ENCODE measurements at regions not wholly inside any gene's neighbourhood (a gene's known extent, or its start where the extent isn't known, plus 50 kb on each side); places are given as distances from the start of the nearest gene placed in this dataset.
"Not testable (repeated sequence)": the region's sequence is repeated elsewhere in the genome, so short reads cannot be mapped to it uniquely, and the experiment has no call there.

GRCh38 chr6:169918239-169918953 lies 167.0 kb downstream of the ERMARD start:
- DNase-seq: no peak

GRCh38 chr6:169917153-169917552 lies 165.7 kb downstream of the ERMARD start:
- no peak for DNase-seq

GRCh38 chr6:169915769-169916550 lies 164.5 kb downstream of the ERMARD start:
- no peak for DNase-seq

GRCh38 chr6:169913745-169914144 lies 162.3 kb downstream of the ERMARD start:
- DNase-seq: not testable (repeated sequence)

- DNase-seq: no peak
These were observed 161.7 kb downstream of the ERMARD start for GRCh38 chr6:169913096-169913638.

GRCh38 chr6:169912266-169913095 lies 161.1 kb downstream of the ERMARD start:
- DNase-seq: no peak

GRCh38 chr6:169911264-169912263 lies 160.1 kb downstream of the ERMARD start:
- DNase-seq: no peak

- no peak for DNase-seq
These were observed 157.7 kb downstream of the ERMARD start for GRCh38 chr6:169909113-169909512.

GRCh38 chr6:169908403-169908933 lies 157.0 kb downstream of the ERMARD start:
- no peak for DNase-seq

- DNase-seq: no peak
These were observed 156.1 kb downstream of the ERMARD start for GRCh38 chr6:169907419-169908115.

GRCh38 chr6:169906688-169907418 lies 155.4 kb downstream of the ERMARD start:
- DNase-seq: no peak

GRCh38 chr6:169906004-169906687 lies 154.7 kb downstream of the ERMARD start:
- no peak for DNase-seq

GRCh38 chr6:169905041-169905807 lies 153.8 kb downstream of the ERMARD start:
- DNase-seq: no peak

GRCh38 chr6:169904051-169904922 lies 152.9 kb downstream of the ERMARD start:
- DNase-seq: no peak

GRCh38 chr6:169903122-169903521 lies 151.7 kb downstream of the ERMARD start:
- no peak for DNase-seq

GRCh38 chr6:169902604-169903003 lies 151.2 kb downstream of the ERMARD start:
- DNase-seq: no peak

GRCh38 chr6:169902070-169902469 lies 150.6 kb downstream of the ERMARD start:
- DNase-seq: no peak

Measured in NCI-H446 treated with DMSO at 0.1 percent for 48 hours (cell line).